Parathyroid adenoma (tissue), 2 donors: ENCODE measurements at regions not wholly inside any gene's neighbourhood (a gene's known extent, or its start where the extent isn't known, plus 50 kb on each side); places are given as distances from the start of the nearest gene placed in this dataset.
"Not testable (repeated sequence)": the region's sequence is repeated elsewhere in the genome, so short reads cannot be mapped to it uniquely, and the experiment has no call there.

Source experiments
- H2AFZ ChIP-seq: fragments of 300-600 bp; sonication (generic); one replicate; pipeline ENCODE4 v1.7.0; 2017; ENCODE audit warnings: antibody characterized with exemption, mild to moderate bottlenecking
- H3K27ac ChIP-seq: fragments of 300-600 bp; sonication (generic); one replicate; pipeline ENCODE4 v1.7.0; 2017
- H3K27me3 ChIP-seq: fragments of 300-600 bp; sonication (generic); one replicate; pipeline ENCODE4 v1.7.0; 2017; ENCODE audit warnings: low read length; ENCODE audit not compliant: control insufficient read depth, insufficient read depth
- H3K36me3 ChIP-seq: fragments of 300-600 bp; sonication (generic); one replicate; pipeline ENCODE4 v1.7.0; 2017; ENCODE audit warnings: low read length; ENCODE audit not compliant: control insufficient read depth, insufficient read depth
- H3K4me1 ChIP-seq: fragments of 300-600 bp; sonication (generic); one replicate; pipeline ENCODE4 v1.7.0; 2017; ENCODE audit warnings: control low read depth
- H3K4me2 ChIP-seq: fragments of 300-600 bp; sonication (generic); one replicate; pipeline ENCODE4 v1.7.0; 2017; ENCODE audit warnings: low read length
- H3K4me3 ChIP-seq: fragments of 300-600 bp; sonication (generic); one replicate; pipeline ENCODE4 v1.7.0; 2017; ENCODE audit warnings: low read depth, low read length
- H3K79me2 ChIP-seq: fragments of 300-600 bp; sonication (generic); one replicate; pipeline ENCODE4 v1.7.0; 2017; ENCODE audit warnings: control low read depth
- H3K9ac ChIP-seq: fragments of 300-600 bp; sonication (generic); one replicate; pipeline ENCODE4 v1.7.0; 2017; ENCODE audit warnings: mild to moderate bottlenecking
- H3K9me3 ChIP-seq: fragments of 300-600 bp; sonication (generic); one replicate; pipeline ENCODE4 v1.7.0; 2017; ENCODE audit warnings: low read length; ENCODE audit not compliant: control insufficient read depth
- TF ChIP-seq, protein P1 (sequence below): fragments of 300-600 bp; sonication (generic); IDR thresholded peaks from one replicate; pipeline ENCODE4 v1.7.0; 2017; ENCODE audit warnings: antibody characterized with exemption, mild to moderate bottlenecking
- donor health status: primary hyperparathyroidism.

DNA sequence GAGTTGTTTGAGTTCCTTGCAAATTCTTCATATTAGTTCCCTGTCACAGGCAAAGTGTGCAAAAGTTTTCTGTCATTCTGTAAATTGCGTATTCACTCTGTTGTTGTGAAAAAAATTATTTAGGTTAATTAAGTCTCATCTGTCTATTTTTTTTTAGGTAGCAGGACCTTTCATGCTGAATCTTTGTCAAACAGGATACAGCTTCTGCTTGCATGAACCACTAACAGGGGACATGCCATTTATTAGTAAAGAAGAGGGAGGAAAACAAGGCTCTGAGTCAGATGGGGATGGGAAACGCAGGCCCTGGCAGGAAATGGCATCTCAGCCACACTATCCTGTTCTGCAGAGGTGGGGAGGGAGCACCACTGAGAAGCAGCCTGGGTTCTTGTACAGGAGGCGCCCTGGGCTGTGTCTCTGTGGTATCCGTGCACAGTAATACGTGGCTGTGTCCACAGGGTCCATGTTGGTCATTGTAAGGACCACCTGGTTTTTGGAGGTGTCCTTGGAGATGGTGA, 1243.8 kb downstream of the TMEM121 start:
- not testable (repeated sequence) for H3K27ac ChIP-seq, H3K4me3 ChIP-seq, H3K4me2 ChIP-seq, H2AFZ ChIP-seq, H3K9me3 ChIP-seq, H3K9ac ChIP-seq, H3K79me2 ChIP-seq, H3K36me3 ChIP-seq, H3K4me1 ChIP-seq, H3K27me3 ChIP-seq

DNA sequence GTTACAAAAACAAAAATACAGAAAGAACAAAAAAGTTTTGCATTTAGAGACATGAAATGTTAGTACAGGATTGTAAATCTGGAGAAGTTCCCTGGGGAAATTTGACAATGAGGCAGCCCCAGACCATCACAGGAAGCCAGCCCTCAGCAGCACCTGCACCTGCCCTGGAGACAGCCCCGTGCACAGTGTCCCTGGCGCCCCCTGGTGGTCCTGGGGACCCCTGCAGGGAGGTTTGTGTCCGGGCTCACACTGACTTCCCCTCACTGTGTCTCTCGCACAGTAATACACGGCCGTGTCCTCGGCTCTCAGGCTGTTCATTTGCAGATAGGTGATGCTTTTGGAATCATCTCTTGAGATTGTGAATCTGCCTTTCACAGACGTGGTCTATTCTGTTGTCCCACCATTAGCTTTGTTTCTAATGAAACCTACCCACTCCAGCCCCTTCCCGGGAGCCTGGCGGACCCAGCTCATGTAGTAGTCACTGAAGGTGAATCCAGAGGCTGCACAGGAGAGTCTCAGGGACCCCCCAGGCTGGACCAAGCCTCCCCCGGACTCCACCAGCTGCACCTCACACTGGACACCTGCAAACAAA, 1248.6 kb downstream of the TMEM121 start:
- not testable (repeated sequence) for H3K4me2 ChIP-seq, H3K4me3 ChIP-seq, H3K36me3 ChIP-seq, H2AFZ ChIP-seq, H3K79me2 ChIP-seq, H3K27me3 ChIP-seq, H3K4me1 ChIP-seq, H3K27ac ChIP-seq, H3K9me3 ChIP-seq, H3K9ac ChIP-seq
- TF ChIP-seq, protein P1, sequence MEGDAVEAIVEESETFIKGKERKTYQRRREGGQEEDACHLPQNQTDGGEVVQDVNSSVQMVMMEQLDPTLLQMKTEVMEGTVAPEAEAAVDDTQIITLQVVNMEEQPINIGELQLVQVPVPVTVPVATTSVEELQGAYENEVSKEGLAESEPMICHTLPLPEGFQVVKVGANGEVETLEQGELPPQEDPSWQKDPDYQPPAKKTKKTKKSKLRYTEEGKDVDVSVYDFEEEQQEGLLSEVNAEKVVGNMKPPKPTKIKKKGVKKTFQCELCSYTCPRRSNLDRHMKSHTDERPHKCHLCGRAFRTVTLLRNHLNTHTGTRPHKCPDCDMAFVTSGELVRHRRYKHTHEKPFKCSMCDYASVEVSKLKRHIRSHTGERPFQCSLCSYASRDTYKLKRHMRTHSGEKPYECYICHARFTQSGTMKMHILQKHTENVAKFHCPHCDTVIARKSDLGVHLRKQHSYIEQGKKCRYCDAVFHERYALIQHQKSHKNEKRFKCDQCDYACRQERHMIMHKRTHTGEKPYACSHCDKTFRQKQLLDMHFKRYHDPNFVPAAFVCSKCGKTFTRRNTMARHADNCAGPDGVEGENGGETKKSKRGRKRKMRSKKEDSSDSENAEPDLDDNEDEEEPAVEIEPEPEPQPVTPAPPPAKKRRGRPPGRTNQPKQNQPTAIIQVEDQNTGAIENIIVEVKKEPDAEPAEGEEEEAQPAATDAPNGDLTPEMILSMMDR: peak; percentile 25

DNA sequence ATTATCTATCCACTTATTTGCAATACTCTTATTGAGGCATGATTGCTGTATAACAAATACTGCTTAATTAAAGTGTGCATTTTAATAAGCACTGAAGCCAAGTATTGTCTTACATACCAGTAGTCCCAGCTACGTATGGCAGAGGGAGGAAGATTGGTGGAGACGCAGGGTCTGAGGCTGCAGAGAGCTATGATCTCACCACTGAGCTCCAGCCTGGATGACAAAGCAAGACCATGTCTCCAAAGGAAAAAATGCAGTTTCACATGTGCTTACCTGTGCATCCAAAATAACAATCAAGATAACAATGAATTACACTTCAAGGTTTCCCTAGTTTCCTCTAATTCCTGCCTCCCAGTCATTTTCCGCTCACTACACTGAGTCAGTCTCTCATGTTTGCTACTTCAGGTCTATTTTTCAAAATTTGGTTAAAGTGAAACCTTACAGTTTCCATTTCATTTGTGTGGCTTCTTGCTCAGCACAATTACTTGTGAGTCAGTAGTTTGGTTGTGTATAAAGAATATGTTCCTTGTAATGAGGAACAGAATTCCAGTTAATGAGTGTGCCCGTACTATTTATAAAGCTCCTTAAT, 1250.1 kb downstream of the TMEM121 start:
- Histone ChIP-seq H2AFZ (no peak overlapping the region), H3K9ac (no peak overlapping the region), H3K9me3 (no peaks in the 10 kb centered on the region), H3K27me3 (no peaks in the 10 kb centered on the region), H3K4me3 (no peak overlapping the region), H3K79me2 (no peaks in the 10 kb centered on the region), H3K4me2 (no peak overlapping the region), H3K36me3 (no peaks in the 10 kb centered on the region), H3K27ac (no peak overlapping the region), H3K4me1 (no peaks in the 10 kb centered on the region)
- TF ChIP-seq, protein P1: no peak

DNA sequence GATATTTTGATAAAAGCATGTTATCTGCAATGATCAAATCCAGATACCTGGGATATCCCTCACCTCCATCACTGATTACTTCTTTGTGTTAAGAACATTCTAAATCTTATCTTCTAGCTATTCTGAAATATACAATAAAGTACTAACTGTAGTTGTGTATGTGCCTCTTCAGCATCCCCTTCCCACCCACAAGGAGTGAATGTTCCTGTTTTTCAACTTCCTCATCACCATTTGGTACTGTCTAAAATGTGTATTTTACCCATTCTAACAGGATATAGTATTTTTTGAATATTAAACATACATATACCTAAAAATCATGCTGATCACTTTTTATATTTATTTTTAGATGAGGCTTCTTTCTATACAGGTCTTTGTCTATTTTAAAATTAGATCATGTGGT, 1252.6 kb downstream of the TMEM121 start:
- H3K27me3 ChIP-seq: no peaks in the 10 kb centered on the region
- H3K4me1 ChIP-seq: no peaks in the 10 kb centered on the region
- H3K4me2 ChIP-seq: no peak overlapping the region
- H3K9me3 ChIP-seq: no peaks in the 10 kb centered on the region
- H3K36me3 ChIP-seq: no peaks in the 10 kb centered on the region
- H3K9ac ChIP-seq: no peak overlapping the region
- no peaks in the 10 kb centered on the region for H3K79me2 ChIP-seq
- H3K4me3 ChIP-seq: no peak overlapping the region
- TF ChIP-seq, protein P1: no peak
- H3K27ac ChIP-seq: no peak overlapping the region
- no peak overlapping the region for H2AFZ ChIP-seq

DNA sequence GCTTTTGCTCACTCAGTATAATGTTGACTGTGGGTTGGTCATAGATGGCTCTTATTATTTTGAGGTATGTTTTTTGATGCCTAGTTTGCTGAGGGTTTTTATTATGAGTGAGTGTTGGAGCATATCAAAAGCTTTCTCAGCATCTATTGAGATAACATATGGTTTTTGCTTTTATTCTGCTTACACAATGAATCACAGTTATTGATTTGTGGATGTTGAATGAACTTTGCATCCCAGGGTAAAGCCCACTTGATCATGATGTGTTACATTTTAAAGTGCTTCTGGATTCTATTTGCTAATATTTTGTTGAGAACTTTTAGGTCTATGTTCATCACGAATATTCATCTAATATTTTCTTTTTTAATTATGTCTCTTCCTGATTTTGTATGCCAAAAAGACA, 1260.3 kb downstream of the TMEM121 start:
- Histone ChIP-seq H2AFZ (no peak overlapping the region), H3K4me1 (no peaks in the 10 kb centered on the region), H3K79me2 (no peaks in the 10 kb centered on the region), H3K9ac (no peak overlapping the region), H3K27ac (no peak overlapping the region), H3K4me2 (no peak overlapping the region), H3K9me3 (no peaks in the 10 kb centered on the region), H3K36me3 (no peaks in the 10 kb centered on the region), H3K4me3 (no peak overlapping the region), H3K27me3 (no peaks in the 10 kb centered on the region)
- TF ChIP-seq, protein P1: no peak
